Suprapubic skin (tissue), 3 donors: ENCODE measurements at regions not wholly inside any gene's neighbourhood (a gene's known extent, or its start where the extent isn't known, plus 50 kb on each side); places are given as distances from the start of the nearest gene placed in this dataset.

ENCODE experiments used
- POLR2A ChIP-seq, 2 donors: fragments of 450-650 bp; IDR thresholded peaks; one replicate each; pipeline ENCODE4 v1.6.1; 2017; ENCODE audit warnings: antibody characterized with exemption in 2 of 2, mild to moderate bottlenecking in 2 of 2, moderate library complexity in 2 of 2
- TF ChIP-seq, protein P1 (sequence below), 2 donors: fragments of 200-600 bp in 1 of 2; fragments of 450-650 bp in 1 of 2; sonication (generic) in 1 of 2; IDR thresholded peaks; one replicate each; pipeline ENCODE4 v1.5.1; 2016 to 2019; ENCODE audit warnings: antibody characterized with exemption in 2 of 2, mild to moderate bottlenecking in 1 of 2, moderate library complexity in 1 of 2

DNA sequence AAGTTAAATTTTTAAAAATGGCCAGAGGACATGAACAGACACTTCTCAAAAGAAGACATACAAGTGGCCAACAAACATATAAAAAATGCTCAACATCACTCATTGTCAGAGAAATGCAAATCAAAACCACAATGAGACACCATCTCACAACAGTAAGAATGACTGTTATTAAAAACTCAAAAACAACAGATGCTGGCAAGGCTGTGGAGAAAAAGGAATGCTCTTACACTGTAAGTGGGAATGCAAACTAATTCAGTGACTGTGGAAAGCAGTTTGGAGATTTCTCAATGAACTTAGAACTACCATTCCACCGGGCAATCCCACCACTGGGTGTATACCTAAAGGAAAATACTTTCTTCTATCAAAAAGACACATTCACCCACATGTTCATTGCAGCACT lies 168.5 kb upstream of the PIK3R1 start:
- no peak for TF ChIP-seq POLR2A (IDR thresholded peaks at IDR 0.05)
- TF ChIP-seq, protein P1, sequence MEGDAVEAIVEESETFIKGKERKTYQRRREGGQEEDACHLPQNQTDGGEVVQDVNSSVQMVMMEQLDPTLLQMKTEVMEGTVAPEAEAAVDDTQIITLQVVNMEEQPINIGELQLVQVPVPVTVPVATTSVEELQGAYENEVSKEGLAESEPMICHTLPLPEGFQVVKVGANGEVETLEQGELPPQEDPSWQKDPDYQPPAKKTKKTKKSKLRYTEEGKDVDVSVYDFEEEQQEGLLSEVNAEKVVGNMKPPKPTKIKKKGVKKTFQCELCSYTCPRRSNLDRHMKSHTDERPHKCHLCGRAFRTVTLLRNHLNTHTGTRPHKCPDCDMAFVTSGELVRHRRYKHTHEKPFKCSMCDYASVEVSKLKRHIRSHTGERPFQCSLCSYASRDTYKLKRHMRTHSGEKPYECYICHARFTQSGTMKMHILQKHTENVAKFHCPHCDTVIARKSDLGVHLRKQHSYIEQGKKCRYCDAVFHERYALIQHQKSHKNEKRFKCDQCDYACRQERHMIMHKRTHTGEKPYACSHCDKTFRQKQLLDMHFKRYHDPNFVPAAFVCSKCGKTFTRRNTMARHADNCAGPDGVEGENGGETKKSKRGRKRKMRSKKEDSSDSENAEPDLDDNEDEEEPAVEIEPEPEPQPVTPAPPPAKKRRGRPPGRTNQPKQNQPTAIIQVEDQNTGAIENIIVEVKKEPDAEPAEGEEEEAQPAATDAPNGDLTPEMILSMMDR (IDR thresholded peaks at IDR 0.05): no peak
